Stimulated activated CD4-positive, alpha-beta T cell treated with anti-CD3 and anti-CD28 coated beads, TNF-alpha, amount 100 ng/mL, for 24 hours (primary cell): ENCODE measurements at regions not wholly inside any gene's neighbourhood (a gene's known extent, or its start where the extent isn't known, plus 50 kb on each side); places are given as distances from the start of the nearest gene placed in this dataset.
"Not testable (repeated sequence)": the region's sequence is repeated elsewhere in the genome, so short reads cannot be mapped to it uniquely, and the experiment has no call there.

Source experiments
- DNase-seq, 3 experiments: peaks; one replicate each; pipeline ENCODE4 v3.0.0-alpha.2; 2020; ENCODE audit warnings: low read depth in 3 of 3

- no peak for DNase-seq
These were observed 365.5 kb upstream of the KLHL29 start for GRCh38 chr2:23019476-23019875.

GRCh38 chr2:23020659-23021058, 364.3 kb upstream of the KLHL29 start:
- no peak for DNase-seq

GRCh38 chr2:23021311-23022120, 363.5 kb upstream of the KLHL29 start:
- DNase-seq = no peak

GRCh38 chr2:23023722-23024121, 361.3 kb upstream of the KLHL29 start:
- DNase-seq = no peak

DNA sequence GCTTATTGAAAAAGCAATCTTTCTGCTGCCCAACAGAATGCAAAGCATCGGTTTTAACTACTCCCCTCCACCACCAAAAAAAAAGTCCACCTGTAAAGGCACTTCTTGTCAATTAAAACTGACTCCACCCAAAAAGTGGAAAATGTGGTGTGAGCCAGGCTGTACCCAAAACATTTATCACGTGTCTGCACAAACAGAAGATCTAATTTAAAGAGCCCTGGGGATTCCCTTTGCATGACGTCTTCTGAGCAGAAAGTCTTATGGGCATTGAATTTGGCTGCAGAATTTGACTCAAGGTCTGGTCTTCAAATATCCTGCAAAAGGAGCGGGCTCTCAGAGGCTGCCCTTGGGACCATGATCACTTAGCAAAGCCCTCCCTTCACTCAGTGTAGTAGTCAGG, 358.3 kb upstream of the KLHL29 start:
- no peak for DNase-seq

DNA sequence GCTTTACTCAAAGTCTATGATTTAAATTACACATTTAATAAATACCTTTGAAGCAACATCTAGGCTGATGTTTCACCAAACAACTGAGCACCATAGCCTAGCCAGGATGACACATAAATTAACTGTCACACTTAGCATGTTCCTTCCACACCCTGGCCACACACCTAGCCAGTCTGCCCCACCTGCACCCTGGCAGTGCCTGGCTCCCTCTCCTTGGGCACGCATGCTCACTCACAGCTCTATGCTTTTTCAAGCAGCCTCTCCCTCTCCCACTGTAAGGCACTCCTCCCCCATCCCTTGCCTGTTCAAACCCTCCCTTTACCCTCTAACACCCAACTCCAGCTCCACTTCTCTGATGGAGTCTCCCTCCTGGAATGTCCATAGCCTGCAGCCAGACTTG, 357.6 kb upstream of the KLHL29 start:
- no peak for DNase-seq

DNA sequence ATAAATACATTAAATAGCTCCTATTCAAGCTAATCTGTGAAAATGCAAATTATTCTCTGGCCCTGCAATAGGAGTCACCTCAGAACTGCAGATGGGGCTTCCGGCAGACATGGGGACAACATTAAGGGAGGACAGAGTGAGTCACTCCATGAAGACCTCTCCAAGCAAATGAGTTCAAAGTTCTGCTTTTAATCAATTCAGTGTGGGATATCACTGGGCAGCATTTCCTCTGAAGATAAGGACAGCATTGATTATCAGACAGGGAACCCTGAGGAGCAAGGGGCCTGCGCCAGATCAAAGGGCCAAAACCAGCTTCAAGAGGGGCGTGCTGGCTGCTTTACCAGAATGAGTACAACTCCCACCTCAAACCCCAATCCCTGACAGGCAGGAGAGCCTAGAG, 356.9 kb upstream of the KLHL29 start:
- no peak for DNase-seq

DNA sequence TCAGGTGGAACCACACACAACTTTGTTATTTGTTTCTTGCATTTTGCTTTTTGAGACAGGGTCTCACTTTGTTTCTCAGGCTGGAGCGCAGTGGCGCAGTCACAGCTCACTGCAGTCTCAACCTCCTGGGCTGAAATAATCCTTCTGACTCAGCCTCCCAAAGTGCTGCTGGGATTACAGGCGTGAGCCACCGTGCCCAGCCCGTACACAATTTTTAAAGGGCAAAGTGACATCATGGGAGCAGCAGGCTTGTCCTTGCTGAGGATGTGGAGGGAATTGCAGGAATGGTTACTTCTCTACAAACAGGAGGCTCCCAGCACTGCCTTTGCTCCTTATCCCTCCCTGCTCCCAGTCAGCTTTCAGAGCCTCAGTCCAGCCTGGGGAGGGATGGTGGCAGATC, 355.9 kb upstream of the KLHL29 start:
- DNase-seq = no peak

GRCh38 chr2:23029951-23030350, 355.0 kb upstream of the KLHL29 start:
- no peak for DNase-seq

- DNase-seq = no peak
These were observed 350.0 kb upstream of the KLHL29 start for GRCh38 chr2:23034996-23035395.

GRCh38 chr2:23036629-23037028, 348.4 kb upstream of the KLHL29 start:
- DNase-seq = no peak

DNA sequence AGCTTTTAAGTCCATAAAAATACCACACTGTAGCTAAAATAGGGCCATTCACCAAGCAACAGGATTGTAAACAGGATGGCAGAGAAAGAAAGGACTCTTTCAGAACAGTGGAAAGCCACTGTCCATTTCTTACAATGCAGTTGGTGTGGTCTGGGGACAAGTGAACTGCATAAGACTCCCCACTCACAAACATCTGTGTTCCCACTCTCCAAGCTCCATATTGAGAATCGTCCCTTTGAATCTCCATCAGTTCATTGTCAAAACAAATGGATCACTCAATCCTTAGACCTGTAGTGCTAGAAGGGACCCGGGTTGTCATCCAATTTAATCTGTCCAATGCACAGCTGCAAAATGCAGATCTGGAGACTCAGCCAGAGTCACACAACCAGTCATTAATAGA, 347.4 kb upstream of the KLHL29 start:
- no peak for DNase-seq

- no peak for DNase-seq
These were observed 343.5 kb upstream of the KLHL29 start for GRCh38 chr2:23041443-23041842.

- DNase-seq = no peak
These were observed 342.6 kb upstream of the KLHL29 start for GRCh38 chr2:23042216-23042906.

DNA sequence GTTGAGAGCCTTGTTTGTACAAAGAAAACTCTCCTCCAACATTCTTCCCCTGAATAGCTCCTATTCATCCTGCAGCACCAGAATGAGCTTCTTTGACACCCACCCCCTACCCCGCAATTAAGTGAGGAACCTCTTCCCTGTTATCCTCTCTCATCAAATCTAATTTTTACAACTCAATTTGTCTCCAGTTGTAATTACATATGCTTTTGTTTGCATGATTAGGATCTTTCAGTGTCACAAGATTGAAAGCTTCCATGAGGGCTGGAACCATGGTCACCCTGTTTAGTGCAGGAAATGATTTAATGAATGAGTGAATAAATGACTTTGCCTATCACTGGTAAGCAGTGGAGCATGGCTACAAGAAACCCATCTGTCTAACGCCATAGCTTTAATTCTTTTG, 334.6 kb upstream of the KLHL29 start:
- no peak for DNase-seq

- DNase-seq = no peak
These were observed 331.4 kb upstream of the KLHL29 start for GRCh38 chr2:23053601-23054000.

- DNase-seq = no peak
These were observed 329.7 kb upstream of the KLHL29 start for GRCh38 chr2:23055251-23055650.

DNA sequence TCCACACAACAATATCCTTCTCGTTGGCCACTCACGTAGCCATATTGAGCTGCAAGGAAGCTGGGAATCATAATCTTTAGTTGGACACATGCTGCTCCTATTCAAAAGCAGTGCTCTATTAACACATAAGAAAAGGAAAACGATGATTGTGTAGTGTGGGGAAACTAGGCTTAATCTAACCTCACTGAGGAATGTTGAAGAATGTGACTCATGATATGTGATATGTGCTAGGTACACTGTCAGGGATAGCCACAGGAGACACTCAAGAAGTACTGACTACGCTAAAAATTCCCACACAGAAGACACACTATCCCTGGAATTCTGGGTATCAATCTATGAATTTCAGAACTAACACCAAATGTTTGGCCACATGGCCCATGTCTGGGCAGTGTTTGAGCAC, 328.1 kb upstream of the KLHL29 start:
- not testable (repeated sequence) for DNase-seq

DNA sequence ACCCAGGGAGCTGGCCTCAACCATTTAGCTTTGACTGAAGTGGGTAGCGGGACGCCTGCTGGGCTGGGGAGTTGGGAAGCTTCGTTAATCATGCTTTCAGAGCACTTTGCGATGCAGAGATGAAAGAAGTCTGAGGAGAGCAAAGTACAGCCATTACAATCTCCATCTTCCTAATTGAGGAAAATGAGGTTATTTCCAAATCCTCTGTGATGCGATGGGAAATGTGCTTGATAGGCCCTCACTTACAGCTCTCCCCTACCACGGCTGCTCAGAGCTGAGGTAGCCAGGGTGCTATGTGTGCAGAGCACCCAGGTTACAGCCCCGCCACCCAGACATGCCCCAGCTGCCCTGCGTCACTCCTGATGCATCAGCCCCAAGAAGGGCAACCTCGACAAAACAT, 326.5 kb upstream of the KLHL29 start:
- DNase-seq = no peak

DNA sequence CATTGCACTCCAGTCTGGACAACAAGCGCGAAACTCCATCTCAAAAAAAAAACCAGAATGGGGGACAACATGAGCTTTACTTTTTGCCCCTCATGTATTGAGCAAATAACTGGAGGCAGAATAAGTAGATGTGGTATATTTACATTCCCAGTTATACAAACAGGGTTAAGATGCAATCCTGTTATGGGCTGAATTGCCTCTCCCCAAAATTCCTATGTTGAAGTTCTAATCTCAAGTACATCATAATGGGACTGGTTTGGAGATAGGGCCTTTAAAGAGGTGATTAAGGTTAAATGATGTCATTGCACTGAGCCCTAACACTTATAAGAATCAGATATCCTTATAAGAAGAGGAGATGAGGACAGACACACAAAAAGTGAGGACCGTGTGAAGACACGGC, 319.8 kb upstream of the KLHL29 start:
- DNase-seq = no peak

DNA sequence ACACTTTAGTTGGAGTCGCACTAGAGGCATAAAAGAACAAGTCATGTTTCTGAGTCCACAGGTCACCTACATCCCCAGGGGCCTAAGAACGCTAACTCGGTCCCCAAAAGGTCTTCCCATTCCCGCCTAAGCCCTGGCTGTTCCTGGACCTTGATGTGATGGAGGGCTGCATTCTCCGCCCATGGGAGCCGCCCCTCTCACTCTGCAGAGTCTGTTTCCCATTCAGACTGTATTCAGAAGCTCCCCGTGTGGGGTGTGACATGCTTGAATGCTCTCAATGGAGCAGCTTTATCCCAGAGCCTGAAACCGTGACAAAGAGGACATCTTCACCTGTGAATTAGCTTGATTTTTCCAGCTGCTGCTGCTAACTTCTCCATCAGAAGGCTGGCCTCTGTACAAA, 319.0 kb upstream of the KLHL29 start:
- DNase-seq = no peak

- DNase-seq = no peak
These were observed 318.3 kb upstream of the KLHL29 start for GRCh38 chr2:23066686-23067085.

DNA sequence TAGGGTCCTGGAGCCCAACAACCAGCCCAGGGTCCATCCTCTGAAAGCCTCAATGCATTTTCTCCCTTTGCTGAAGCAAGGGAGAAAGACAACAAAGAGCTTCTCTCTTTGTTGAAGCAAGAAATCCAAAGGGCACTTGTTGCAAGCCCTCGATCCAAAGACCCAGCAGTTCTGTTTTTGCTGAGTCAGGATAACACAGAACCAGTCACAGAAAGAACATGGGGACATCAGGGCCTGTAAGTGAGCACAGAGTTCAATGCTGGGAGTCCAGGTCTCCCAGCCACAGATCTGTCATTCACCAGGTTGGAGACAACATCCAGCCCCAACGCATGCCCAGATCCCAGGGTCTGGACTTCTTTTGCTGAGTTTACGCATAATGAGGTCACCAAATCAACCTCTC, 315.8 kb upstream of the KLHL29 start:
- no peak for DNase-seq

DNA sequence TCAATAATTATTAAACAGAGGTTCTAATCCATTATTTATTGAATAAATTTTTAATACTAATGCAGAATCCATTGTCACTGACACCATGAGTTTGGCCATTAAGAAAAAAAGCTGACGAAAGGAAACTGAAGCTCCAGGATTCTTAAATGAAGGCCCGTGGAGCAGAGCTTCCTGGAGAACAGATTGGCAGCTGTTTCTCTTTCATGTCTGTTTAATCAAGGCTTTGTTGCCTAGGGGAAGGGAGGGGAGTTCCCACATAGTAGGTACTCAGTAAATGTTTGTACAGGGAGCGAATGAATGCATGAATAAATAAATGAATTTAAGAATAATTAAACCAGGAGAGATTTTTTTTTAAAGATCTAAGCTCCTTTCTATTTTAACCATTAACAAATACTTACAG, 315.1 kb upstream of the KLHL29 start:
- DNase-seq = no peak
